ENCODE measurements at regions not wholly inside any gene's neighbourhood (a gene's known extent, or its start where the extent isn't known, plus 50 kb on each side); places are given as distances from the start of the nearest gene placed in this dataset.
A peak's percentile ranks its signal among the peaks of the same experiment; 100 is the strongest.

DNA sequence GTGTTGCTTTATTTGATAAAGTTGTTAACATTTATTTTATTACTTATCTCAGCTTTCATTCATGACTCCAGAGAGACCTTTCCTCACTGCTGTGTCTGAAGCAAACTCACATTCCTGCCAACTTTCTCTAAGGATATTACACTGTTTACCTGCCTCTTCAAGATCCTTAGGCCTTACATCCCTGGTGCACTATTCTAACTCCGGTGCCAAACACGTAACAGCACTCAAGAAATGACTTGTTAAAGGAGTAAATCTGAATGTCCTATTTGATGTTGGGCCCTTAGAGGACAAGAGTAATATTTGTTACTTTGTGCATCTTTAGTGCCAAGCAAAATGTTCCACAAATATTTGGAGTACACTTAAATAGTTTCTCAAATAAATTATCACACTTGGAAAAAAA is 324.1 kb upstream of the FLRT2 start:
- Histone ChIP-seq H3K9me3 (replicated peaks) (no peaks in the 10 kb centered on the region), H3K36me3 (no peaks in the 10 kb centered on the region), H3K27me3 (replicated peaks) (no peaks in the 10 kb centered on the region), H3K4me3 (no peak overlapping the region), H3K4me1 (replicated peaks) (no peaks in the 10 kb centered on the region), H3K27ac (no peak overlapping the region)
- DNase-seq (ENCODE audit: low read depth in 1 of 2, low spot score in 2 of 2) = no peak

DNA sequence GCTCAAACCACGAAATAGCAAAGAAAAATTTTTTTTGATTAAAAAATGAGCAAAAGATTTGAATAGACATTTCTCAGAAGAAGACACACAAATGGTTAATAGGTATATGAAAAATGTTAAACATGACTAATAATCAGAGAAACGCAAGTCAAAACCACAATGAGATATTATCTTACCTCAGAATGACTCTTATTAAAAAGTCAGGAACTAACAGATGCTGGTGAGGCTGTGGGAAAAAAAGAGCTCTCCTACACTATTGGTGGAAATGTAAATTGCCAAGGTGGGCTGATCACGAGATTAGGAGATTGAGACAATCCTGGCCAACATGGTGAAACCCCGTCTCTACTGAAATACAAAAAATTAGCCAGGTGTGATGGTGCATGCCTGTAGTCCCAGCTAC is 315.5 kb upstream of the FLRT2 start:
- no peak for DNase-seq (ENCODE audit: low read depth in 1 of 2, low spot score in 2 of 2)
- H3K9me3 ChIP-seq (replicated peaks) = no peaks in the 10 kb centered on the region; the same call in 1 of the 2 replicates
- no peaks in the 10 kb centered on the region for H3K36me3 ChIP-seq
- peaks cover 15% of the 10 kb centered on the region for H3K4me1 ChIP-seq (replicated peaks)
- H3K27ac ChIP-seq = no peak overlapping the region
- H3K4me3 ChIP-seq = no peak overlapping the region
- H3K27me3 ChIP-seq (replicated peaks) = no peaks in the 10 kb centered on the region

DNA sequence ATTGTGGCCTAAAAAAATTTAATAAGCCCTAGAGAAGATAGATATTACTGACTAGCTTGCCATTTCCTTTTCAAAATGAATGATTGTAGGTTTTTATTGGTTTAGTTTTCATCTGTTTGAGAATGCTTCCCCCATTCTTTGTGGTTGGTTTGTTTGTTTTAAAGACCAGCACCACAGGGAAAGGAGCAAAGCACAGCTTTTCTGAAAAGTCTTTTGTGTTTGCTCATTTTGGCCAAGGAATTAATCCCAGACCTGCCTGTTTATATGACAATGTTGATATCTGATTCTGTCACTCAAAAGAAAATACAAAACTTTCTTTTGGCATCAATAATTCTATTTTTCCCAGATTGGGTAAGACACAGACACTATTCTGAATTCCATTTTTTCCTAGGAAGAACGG is 312.5 kb upstream of the FLRT2 start:
- DNase-seq (ENCODE audit: low read depth in 1 of 2, low spot score in 2 of 2) = peak in 1 of 2 experiments; percentile 50
- Histone ChIP-seq H3K9me3 (replicated peaks) (no peaks in the 10 kb centered on the region; the same call in none of the 2 replicates), H3K4me3 (no peak overlapping the region), H3K4me1 (replicated peaks) (peaks cover 15% of the 10 kb centered on the region), H3K27ac (no peak overlapping the region), H3K36me3 (no peaks in the 10 kb centered on the region), H3K27me3 (replicated peaks) (no peaks in the 10 kb centered on the region)

DNA sequence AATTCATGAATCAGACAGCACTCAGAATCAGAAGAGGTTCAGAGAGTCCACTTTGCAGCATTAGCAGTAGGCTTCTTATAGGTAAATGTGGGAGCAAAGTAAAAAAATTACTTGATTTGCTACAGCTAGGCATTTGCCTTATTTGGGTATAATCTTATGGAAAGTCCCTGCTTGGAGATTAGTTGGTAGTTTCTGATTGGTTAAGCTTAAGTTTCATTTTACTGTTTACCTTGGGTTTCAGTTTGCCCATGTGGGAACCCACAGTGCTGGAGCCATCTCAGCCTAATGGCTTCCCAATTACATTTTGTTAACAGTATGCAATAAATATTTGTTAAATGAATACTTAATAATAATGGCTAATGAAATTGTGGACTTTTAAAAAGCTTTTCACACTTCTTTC is 311.0 kb upstream of the FLRT2 start:
- H3K27ac ChIP-seq = no peak overlapping the region
- H3K4me1 ChIP-seq (replicated peaks) = peaks cover 18% of the 10 kb centered on the region
- no peaks in the 10 kb centered on the region; the same call in 1 of the 2 replicates for H3K9me3 ChIP-seq (replicated peaks)
- H3K36me3 ChIP-seq = no peaks in the 10 kb centered on the region
- no peak overlapping the region for H3K4me3 ChIP-seq
- H3K27me3 ChIP-seq (replicated peaks) = no peaks in the 10 kb centered on the region
- no peak for DNase-seq (ENCODE audit: low read depth in 1 of 2, low spot score in 2 of 2)

DNA sequence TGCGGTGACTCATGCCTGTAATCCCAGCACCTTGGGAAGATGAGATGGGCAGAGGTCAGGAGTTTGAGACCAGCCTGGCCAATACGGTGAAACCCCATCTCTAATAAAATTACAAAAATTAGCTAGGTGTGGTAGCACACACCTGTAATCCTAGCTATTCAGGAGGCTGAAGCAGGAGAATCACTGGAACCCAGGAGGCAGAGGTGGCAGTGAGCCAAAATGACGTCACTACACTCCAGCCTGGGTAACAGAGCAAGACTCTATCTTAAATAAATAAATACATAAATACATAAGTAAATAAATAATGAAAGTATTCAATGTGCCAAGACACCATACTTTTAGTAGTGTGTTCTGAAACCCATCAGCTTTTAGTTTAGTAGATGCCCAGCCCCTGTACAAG is 308.1 kb upstream of the FLRT2 start:
- DNase-seq (ENCODE audit: low read depth in 1 of 2, low spot score in 2 of 2) = no peak
- H3K4me1 ChIP-seq (replicated peaks) = peaks cover 16% of the 10 kb centered on the region
- no peaks in the 10 kb centered on the region; the same call in 1 of the 2 replicates for H3K9me3 ChIP-seq (replicated peaks)
- no peaks in the 10 kb centered on the region for H3K27me3 ChIP-seq (replicated peaks)
- H3K4me3 ChIP-seq = no peak overlapping the region
- H3K27ac ChIP-seq = no peak overlapping the region
- H3K36me3 ChIP-seq = no peaks in the 10 kb centered on the region

DNA sequence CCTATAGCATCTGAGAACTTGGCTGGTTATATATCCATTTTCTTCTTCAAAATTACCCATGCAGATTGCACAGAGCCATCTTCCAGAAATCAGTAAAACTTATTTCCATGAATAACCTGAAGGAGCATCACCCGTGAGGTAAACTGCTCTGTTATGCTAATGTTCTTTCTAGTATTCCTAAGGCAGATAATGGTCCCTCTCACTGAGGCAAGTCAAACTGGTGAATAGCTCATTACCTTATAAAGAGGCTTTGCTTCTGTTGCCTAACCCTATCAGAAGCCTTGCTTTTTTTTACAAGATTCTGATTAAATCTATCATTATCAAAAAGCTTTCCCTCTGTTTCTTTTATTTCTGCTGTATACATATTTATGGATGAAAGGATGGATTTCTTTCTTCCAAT is 307.6 kb upstream of the FLRT2 start:
- DNase-seq (ENCODE audit: low read depth in 1 of 2, low spot score in 2 of 2) = no peak
- Histone ChIP-seq H3K27me3 (replicated peaks) (no peaks in the 10 kb centered on the region), H3K9me3 (replicated peaks) (no peaks in the 10 kb centered on the region; the same call in 1 of the 2 replicates)

DNA sequence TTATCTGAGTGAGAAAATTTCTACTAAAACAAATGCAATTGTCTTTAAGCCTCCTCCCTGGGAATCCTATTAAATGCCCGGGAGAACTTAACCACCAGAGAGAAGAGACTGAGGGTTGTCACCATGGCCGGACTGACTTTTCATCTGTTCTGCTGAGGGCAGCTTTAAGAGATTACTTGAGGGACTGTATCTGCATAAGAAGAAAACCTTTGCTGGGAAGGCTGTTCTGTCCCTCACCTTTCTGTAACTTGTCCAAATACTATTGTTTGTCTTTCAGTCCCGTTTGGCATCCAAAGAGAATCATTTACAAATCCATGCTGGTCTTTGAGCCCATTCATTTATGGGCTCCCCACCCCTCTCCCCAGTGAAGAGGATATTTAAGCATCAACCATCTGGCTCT is 306.3 kb upstream of the FLRT2 start:
- H3K4me3 ChIP-seq = no peak overlapping the region
- no peak for DNase-seq (ENCODE audit: low read depth in 1 of 2, low spot score in 2 of 2)
- no peaks in the 10 kb centered on the region for H3K36me3 ChIP-seq
- H3K9me3 ChIP-seq (replicated peaks) = no peaks in the 10 kb centered on the region; the same call in 1 of the 2 replicates
- H3K27ac ChIP-seq = no peak overlapping the region
- no peaks in the 10 kb centered on the region for H3K27me3 ChIP-seq (replicated peaks)
- H3K4me1 ChIP-seq (replicated peaks) = peaks cover 3% of the 10 kb centered on the region; the same call in 1 of the 2 replicates

More for the DNA sequence above, 307.6 kb upstream of the FLRT2 start:
- no peak overlapping the region for H3K27ac ChIP-seq
- H3K4me3 ChIP-seq = no peak overlapping the region
- H3K36me3 ChIP-seq = no peaks in the 10 kb centered on the region
- peaks cover 11% of the 10 kb centered on the region for H3K4me1 ChIP-seq (replicated peaks)

DNA sequence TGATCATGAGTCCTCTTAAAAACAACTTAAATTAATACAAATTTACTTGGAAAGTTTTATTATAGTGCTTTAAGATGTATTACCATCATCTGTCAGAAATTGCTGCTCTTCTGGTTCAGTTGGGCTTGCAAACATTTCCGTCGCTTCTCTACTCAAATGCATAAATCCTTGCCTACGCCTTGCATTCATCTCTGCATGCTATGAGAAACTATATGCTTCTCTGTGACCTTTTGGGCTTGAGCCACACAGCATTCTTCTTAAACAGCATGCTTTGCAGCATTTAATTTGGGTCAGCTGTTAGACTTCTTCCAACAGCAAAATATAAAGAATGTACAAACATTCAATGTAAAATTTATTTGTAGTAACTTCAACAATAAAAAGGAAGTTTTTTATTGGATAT is 305.7 kb upstream of the FLRT2 start:
- Histone ChIP-seq H3K4me1 (replicated peaks) (peaks cover 3% of the 10 kb centered on the region; the same call in 1 of the 2 replicates), H3K9me3 (replicated peaks) (no peaks in the 10 kb centered on the region; the same call in 1 of the 2 replicates), H3K27ac (no peak overlapping the region), H3K36me3 (no peaks in the 10 kb centered on the region), H3K27me3 (replicated peaks) (no peaks in the 10 kb centered on the region), H3K4me3 (no peak overlapping the region)
- no peak for DNase-seq (ENCODE audit: low read depth in 1 of 2, low spot score in 2 of 2)

DNA sequence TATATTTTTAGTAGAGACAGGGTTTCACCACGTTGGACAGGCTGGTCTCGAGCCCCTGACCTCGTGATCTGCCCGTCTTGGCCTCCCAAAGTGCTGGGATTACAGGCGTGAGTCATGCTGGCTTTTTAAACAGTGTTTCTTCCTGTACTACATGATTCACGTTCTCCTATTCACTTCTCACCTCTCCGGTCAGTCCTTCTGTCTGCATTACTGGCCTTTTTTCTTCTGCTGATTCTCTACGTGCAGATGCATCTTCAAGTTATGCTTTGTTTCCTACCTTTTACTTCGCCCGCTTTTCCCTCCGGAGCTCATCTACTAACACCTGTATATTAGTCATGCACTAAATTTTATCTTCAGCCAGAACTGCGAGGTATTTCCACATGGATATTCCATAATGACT is 296.2 kb upstream of the FLRT2 start:
- H3K4me3 ChIP-seq = no peak overlapping the region
- no peaks in the 10 kb centered on the region for H3K36me3 ChIP-seq
- H3K4me1 ChIP-seq (replicated peaks) = peaks cover 16% of the 10 kb centered on the region
- DNase-seq (ENCODE audit: low read depth in 1 of 2, low spot score in 2 of 2) = peak; percentile 63 to 85
- H3K27me3 ChIP-seq (replicated peaks) = no peaks in the 10 kb centered on the region
- H3K27ac ChIP-seq = peak overlapping the region; percentile 60
- H3K9me3 ChIP-seq (replicated peaks) = no peaks in the 10 kb centered on the region

DNA sequence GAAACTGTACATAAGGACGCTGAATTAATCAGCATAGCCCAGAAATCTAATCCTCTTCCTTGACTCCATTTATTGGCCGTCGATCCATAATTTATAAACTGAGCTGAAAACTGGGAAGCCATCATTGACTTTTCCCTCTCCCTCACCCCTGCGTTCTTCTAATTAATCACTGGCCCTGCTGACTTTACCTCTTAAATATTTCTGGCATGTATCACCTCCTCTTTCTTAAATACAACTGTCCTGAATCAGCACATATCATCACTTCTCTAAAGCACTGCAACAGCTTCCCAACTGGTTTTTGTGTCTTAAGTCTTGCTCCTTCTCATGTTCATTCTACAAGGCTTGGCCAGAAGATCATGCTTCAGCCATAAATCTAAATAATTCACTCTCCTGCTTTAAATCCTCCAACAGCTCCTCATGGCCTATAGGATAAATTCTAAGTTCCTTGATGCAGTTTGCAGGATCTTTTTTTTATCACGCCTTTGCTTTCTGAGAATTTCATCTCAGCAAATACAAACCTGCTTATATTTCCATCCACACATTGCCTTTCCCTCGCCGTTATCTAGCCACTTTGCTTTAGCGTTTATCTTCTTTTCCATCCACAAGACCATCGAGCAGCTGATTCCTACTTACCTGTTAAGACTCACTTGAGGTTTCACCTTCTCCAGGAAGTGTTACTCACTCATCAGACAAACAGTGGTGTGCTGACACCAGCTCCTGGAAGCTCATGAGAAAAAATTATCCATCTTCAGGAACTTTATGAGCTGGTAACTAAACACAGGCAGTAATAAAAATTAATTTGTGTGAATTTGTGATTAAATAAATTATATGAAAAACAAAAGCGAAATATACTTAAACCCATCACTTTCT is 295.6 kb upstream of the FLRT2 start:
- no peaks in the 10 kb centered on the region for H3K36me3 ChIP-seq
- no peaks in the 10 kb centered on the region for H3K27me3 ChIP-seq (replicated peaks)
- no peaks in the 10 kb centered on the region for H3K9me3 ChIP-seq (replicated peaks)
- no peak for DNase-seq (ENCODE audit: low read depth in 1 of 2, low spot score in 2 of 2)
- H3K27ac ChIP-seq = peak overlapping the region; percentile 60
- H3K4me3 ChIP-seq = no peak overlapping the region
- H3K4me1 ChIP-seq (replicated peaks) = peaks cover 16% of the 10 kb centered on the region

DNA sequence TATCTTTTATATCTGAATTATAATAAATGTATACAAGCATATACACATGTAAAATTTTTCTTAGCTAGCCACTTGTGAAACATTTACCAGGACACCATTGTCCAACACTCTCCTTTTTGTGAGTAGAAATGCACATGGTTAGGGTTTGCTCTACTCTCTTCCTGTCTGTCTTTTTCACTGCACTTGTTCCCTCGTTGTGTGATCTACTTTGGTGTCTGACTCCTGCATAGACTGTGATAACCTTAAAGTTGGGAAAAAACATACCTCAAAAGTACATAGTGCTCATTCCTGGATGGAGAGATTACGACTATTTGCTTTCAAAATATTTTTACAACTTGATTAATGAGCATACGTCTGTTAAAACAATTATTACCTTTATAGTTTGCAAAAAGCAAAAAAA is 294.1 kb upstream of the FLRT2 start:
- peaks cover 16% of the 10 kb centered on the region for H3K4me1 ChIP-seq (replicated peaks)

DNA sequence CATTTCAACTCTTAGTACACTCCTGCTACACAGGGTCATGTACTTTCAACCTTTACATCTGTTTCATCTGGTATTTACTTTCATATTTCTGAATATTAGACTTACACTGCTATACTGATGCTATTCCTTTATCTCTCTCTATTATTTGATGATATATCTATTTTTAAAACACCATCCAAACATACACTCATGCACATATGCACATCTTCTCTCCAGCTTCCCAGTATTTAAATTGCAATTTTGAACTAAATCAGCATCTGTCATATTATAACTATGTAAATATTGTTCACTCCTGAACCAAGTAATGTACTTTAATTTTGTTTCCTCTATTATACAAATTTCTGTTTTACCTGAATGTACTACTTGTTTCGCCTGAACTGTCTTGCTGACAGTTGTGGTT is 293.6 kb upstream of the FLRT2 start:
- no peaks in the 10 kb centered on the region for H3K36me3 ChIP-seq
- no peak overlapping the region for H3K27ac ChIP-seq

More for the DNA sequence above, 294.1 kb upstream of the FLRT2 start:
- H3K27me3 ChIP-seq (replicated peaks) = no peaks in the 10 kb centered on the region
- no peak overlapping the region for H3K4me3 ChIP-seq
- H3K36me3 ChIP-seq = no peaks in the 10 kb centered on the region
- DNase-seq (ENCODE audit: low read depth in 1 of 2, low spot score in 2 of 2) = no peak
- no peaks in the 10 kb centered on the region for H3K9me3 ChIP-seq (replicated peaks)
- H3K27ac ChIP-seq = no peak overlapping the region

DNA sequence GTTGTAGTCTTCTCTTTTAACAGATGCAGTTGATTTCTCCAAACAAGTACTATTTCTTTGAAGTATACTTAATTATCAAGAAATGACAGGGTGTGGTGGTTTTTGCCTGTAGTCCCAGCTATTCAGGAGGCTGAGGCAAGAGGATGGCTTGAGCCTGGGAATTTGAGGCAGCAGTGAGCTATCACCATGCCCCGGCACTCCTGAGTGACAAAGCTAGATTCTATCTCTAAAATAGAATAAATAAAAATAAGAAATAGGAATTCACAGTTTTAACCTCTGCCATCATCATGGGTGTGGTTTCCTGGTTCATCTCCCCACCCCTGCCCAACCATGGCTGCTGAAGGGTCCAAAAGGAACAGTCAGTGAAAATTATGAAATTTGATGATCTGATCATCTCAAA is 290.2 kb upstream of the FLRT2 start:
- Histone ChIP-seq H3K27me3 (replicated peaks) (no peaks in the 10 kb centered on the region), H3K4me1 (replicated peaks) (peaks cover under 1% of the 10 kb centered on the region), H3K4me3 (no peak overlapping the region), H3K27ac (no peak overlapping the region), H3K9me3 (replicated peaks) (no peaks in the 10 kb centered on the region), H3K36me3 (no peaks in the 10 kb centered on the region)
- DNase-seq (ENCODE audit: low read depth in 1 of 2, low spot score in 2 of 2) = no peak

More for the DNA sequence above, 293.6 kb upstream of the FLRT2 start:
- no peak for DNase-seq (ENCODE audit: low read depth in 1 of 2, low spot score in 2 of 2)
- Histone ChIP-seq H3K4me3 (no peak overlapping the region), H3K27me3 (replicated peaks) (no peaks in the 10 kb centered on the region), H3K9me3 (replicated peaks) (no peaks in the 10 kb centered on the region), H3K4me1 (replicated peaks) (peaks cover 16% of the 10 kb centered on the region)

DNA sequence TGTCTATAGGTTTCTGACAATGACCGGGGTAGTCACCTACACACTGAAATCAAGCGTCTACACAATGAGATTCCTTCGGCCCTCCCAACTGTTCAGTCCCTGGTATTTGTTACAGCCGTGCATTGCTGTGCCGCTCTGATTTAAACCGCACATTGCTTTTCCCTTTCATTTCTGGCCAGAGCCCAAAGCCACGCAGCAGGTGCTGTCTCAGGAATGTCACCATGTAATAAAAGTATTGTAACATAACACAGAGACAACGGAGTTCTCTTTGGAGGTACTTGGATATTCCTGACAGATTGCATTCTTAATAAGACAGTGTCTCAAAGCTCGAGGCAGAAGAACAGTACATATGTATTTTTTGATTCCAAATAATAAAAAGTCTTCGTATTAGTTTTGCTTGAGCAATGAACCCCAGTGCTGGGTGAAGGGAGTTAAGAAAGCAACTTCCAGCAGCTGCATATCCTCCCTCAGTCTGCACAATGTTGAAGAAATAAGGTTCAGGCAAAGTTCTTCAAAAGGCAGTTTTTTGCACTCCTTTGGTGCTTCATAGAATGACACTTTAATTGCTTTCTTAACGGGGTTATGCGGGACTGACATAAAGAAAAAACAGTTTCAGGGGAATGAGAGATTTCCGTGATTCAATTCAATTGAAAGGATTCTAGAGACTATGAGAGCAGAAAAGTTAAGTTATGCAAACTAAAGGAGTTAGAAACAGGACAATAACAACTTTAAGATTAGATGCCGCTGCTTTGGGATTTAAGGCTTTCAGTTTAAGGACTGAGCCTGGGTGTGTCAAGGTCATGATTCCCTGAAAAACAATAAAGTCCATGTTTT is 288.7 kb upstream of the FLRT2 start:
- DNase-seq (ENCODE audit: low read depth in 1 of 2, low spot score in 2 of 2) = no peak
- H3K27me3 ChIP-seq (replicated peaks) = no peaks in the 10 kb centered on the region
- no peak overlapping the region for H3K4me3 ChIP-seq
- no peaks in the 10 kb centered on the region for H3K36me3 ChIP-seq
- no peaks in the 10 kb centered on the region for H3K9me3 ChIP-seq (replicated peaks)
- H3K4me1 ChIP-seq (replicated peaks) = no peaks in the 10 kb centered on the region; the same call in 1 of the 2 replicates
- no peak overlapping the region for H3K27ac ChIP-seq
